Lower leg skin (tissue), 3 donors: ENCODE measurements at regions not wholly inside any gene's neighbourhood (a gene's known extent, or its start where the extent isn't known, plus 50 kb on each side); places are given as distances from the start of the nearest gene placed in this dataset.

Experiments used
- POLR2A ChIP-seq, 2 donors: fragments of 450-650 bp; IDR thresholded peaks; one replicate each; pipeline ENCODE4 v1.6.1; 2016 to 2017; ENCODE audit warnings: antibody characterized with exemption in 2 of 2, mild to moderate bottlenecking in 1 of 2, moderate library complexity in 1 of 2
- TF ChIP-seq, protein P1 (sequence below), 3 donors: fragments of 450-650 bp; IDR thresholded peaks; one replicate each; pipeline ENCODE4 v1.5.1; 2016; ENCODE audit warnings: antibody characterized with exemption in 3 of 3, mild to moderate bottlenecking in 3 of 3, moderate library complexity in 2 of 3

DNA sequence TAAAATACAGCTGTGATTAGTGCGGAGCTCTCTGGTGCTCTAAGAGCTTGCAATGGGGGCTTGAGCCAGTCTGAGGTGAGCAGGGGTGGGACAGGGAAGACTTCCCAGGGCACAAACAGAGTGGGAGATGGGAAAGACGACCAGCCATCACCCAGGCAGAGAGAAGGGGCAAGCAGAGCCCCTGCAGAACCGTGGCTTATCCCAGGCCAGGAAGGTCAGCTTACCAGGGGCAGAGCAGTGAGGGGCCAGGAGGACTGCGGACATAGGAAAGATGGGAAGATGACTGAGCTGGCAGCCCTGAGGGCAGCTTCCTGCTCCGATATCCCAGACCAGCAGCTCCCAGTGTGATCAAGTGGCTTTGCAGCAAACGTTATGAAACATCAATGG lies 55.4 kb upstream of the IFFO2 start:
- TF ChIP-seq, protein P1, sequence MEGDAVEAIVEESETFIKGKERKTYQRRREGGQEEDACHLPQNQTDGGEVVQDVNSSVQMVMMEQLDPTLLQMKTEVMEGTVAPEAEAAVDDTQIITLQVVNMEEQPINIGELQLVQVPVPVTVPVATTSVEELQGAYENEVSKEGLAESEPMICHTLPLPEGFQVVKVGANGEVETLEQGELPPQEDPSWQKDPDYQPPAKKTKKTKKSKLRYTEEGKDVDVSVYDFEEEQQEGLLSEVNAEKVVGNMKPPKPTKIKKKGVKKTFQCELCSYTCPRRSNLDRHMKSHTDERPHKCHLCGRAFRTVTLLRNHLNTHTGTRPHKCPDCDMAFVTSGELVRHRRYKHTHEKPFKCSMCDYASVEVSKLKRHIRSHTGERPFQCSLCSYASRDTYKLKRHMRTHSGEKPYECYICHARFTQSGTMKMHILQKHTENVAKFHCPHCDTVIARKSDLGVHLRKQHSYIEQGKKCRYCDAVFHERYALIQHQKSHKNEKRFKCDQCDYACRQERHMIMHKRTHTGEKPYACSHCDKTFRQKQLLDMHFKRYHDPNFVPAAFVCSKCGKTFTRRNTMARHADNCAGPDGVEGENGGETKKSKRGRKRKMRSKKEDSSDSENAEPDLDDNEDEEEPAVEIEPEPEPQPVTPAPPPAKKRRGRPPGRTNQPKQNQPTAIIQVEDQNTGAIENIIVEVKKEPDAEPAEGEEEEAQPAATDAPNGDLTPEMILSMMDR (IDR thresholded peaks at IDR 0.05): no peak
- no peak for TF ChIP-seq POLR2A (IDR thresholded peaks at IDR 0.05)
